SIG-M5 (cell line): ENCODE measurements at regions not wholly inside any gene's neighbourhood (a gene's known extent, or its start where the extent isn't known, plus 50 kb on each side); places are given as distances from the start of the nearest gene placed in this dataset.
"Not testable (repeated sequence)": the region's sequence is repeated elsewhere in the genome, so short reads cannot be mapped to it uniquely, and the experiment has no call there.

Source experiments
- DNase-seq: peaks from one replicate; lab custom pipeline; 2025; lab: John Stamatoyannopoulos, UW

- no peak for DNase-seq
These were observed 131.9 kb downstream of the MRPL36 start for GRCh38 chr5:1667648-1668140.

GRCh38 chr5:1666812-1667588 is 132.6 kb downstream of the MRPL36 start:
- no peak for DNase-seq

GRCh38 chr5:1666221-1666620 is 133.4 kb downstream of the MRPL36 start:
- no peak for DNase-seq

GRCh38 chr5:1665803-1666202 is 133.8 kb downstream of the MRPL36 start:
- no peak for DNase-seq

GRCh38 chr5:1665231-1665630 is 134.4 kb downstream of the MRPL36 start:
- no peak for DNase-seq

GRCh38 chr5:1663186-1663585 is 136.5 kb downstream of the MRPL36 start:
- no peak for DNase-seq

- no peak for DNase-seq
These were observed 137.0 kb downstream of the MRPL36 start for GRCh38 chr5:1662559-1663085.

- DNase-seq: no peak
These were observed 137.6 kb downstream of the MRPL36 start for GRCh38 chr5:1661831-1662558.

GRCh38 chr5:1661311-1661710 is 137.6 kb upstream of the LPCAT1 start:
- DNase-seq: no peak

GRCh38 chr5:1660511-1660910 is 136.8 kb upstream of the LPCAT1 start:
- DNase-seq: no peak

- no peak for DNase-seq
These were observed 136.2 kb upstream of the LPCAT1 start for GRCh38 chr5:1660001-1660400.

GRCh38 chr5:1659100-1659981 is 135.6 kb upstream of the LPCAT1 start:
- no peak for DNase-seq

- no peak for DNase-seq
These were observed 134.9 kb upstream of the LPCAT1 start for GRCh38 chr5:1658665-1659064.

GRCh38 chr5:1657161-1657741 is 133.5 kb upstream of the LPCAT1 start:
- DNase-seq: no peak

- no peak for DNase-seq
These were observed 132.7 kb upstream of the LPCAT1 start for GRCh38 chr5:1656271-1656975.

- no peak for DNase-seq
These were observed 131.9 kb upstream of the LPCAT1 start for GRCh38 chr5:1655496-1656270.

- DNase-seq: no peak
These were observed 131.2 kb upstream of the LPCAT1 start for GRCh38 chr5:1654786-1655495.

GRCh38 chr5:1653698-1654651 is 130.2 kb upstream of the LPCAT1 start:
- not testable (repeated sequence) for DNase-seq
